Medulla oblongata (tissue), 1 donor: ENCODE measurements at regions not wholly inside any gene's neighbourhood (a gene's known extent, or its start where the extent isn't known, plus 50 kb on each side); places are given as distances from the start of the nearest gene placed in this dataset.
"Not testable (repeated sequence)": the region's sequence is repeated elsewhere in the genome, so short reads cannot be mapped to it uniquely, and the experiment has no call there.

Experiments used
- DNase-seq: peaks from one replicate; pipeline ENCODE4 v3.0.0-alpha.2; 2015; ENCODE audit errors: extremely low spot score

DNA sequence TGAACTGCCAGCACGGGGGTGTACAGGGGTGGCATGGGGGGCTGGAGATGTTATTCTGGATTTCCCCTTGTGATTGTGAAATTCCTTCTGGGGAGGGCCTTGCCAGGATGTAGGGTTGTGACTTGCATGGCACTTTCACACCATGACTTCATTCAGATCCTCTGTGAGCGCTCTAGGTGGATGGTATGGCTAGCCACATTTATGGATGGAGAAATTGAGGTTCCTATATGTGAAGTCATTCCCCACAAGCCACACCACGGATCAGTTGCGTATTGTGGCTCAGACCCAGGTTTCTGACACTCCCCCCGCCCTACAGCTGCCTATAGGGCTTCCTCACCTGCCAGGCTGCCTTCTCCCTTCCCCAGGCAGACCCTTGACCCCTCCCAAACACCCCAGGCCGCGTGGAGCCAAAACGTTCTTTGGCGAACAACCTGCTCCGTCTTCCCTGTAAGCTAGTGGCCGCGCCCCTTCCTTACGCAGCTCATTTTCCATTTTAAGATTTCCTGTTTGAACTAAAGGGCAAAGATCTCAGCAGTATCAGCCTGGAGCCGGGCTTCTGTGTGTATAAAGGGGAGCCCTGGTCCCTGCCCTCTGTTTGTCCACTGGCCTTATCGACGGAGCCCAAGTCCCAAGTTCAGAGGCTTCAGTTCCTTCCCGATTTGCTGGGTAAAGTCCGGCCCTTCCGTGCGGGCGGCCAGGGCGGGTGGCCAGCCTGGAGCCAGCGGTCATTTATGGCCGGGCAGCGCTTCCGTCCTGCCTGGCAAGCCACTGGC lies 97.8 kb upstream of the KLF4 start:
- DNase-seq, result no peak

- no peak for DNase-seq
Measured at GRCh38 chr9:107586493-107586892, 96.9 kb upstream of the KLF4 start.

GRCh38 chr9:107585465-107585864 lies 95.9 kb upstream of the KLF4 start:
- DNase-seq, result no peak

- no peak for DNase-seq
Measured at GRCh38 chr9:107584944-107585343, 95.4 kb upstream of the KLF4 start.

DNA sequence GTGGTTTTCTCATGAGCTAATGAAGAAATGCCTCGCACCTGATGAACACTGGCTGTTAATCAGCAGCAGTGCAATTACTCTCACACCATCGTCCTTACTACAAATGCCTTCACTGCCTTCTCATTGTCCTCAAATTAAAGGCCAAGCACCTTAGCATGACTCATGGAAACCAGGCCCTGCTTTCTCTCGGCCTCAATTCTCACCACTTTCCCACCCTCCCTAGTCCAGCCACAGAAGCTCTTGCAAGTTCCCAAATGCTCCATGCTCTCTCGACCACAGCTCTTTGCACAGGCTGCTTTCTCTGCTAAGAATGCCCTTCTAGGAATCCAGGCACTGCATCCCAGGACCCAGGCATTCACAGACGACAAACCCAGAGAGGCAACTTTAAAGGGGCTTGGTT lies 94.6 kb upstream of the KLF4 start:
- no peak for DNase-seq

GRCh38 chr9:107577140-107577776 lies 87.7 kb upstream of the KLF4 start:
- DNase-seq, result no peak

DNA sequence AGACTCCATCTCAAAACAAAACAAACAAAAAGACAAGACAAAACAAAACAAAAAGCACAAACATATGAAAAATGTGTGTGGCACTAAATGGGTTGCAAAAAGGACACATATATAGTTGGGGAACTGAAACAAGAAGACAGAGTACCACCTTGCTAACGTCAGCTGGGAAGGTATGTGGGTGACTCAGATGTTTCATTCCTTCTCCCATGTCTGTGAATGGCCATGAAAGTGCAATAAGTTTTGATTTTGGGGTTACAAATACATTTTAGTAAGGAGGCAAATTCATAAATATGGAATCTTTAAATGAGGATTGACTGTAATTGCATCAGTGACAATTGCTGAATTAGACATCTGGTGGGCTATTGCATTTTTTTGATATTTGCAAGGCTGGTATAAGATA lies 81.6 kb upstream of the KLF4 start:
- DNase-seq, result no peak

DNA sequence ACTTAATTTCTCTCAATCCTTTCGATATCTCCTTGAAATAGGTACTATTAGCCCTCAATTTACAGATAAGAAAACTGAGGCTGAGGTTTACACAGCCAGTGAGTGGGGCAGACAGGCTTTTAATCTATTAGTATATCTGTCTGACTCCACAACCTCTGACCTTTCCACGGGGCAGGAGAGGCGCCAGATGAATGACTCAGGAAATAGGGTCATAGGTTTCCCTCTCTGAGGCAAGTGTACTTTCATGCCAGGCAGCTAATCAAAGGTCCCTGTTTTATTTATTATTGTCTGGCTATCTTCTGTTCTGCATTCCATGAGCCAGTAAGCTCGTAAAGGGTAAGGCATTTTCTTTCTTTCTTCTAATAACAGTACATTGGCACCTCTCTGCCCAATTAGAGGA lies 79.6 kb upstream of the KLF4 start:
- DNase-seq, result no peak

- DNase-seq, result not testable (repeated sequence)
Measured at GRCh38 chr9:107568406-107568805, 78.8 kb upstream of the KLF4 start.

DNA sequence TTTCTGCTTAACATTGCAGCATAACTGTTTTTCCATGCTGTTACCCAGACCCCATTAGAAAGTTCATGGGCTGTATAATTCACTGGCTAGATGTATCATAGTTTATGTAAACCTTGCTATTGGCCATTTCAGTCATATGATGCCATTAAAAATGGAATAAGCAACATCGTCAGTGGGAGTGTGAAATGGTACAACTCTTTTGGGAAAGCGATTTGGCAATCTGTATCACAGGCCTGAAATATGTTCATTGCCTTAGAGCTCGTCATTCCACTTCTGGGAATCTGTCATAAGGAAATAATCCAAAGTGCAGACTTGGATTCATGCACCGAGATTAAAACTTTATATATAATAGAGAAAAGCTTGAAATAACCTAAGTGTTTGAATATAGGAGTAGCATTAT lies 77.9 kb upstream of the KLF4 start:
- no peak for DNase-seq

GRCh38 chr9:107566611-107567061 lies 77.1 kb upstream of the KLF4 start:
- no peak for DNase-seq

DNA sequence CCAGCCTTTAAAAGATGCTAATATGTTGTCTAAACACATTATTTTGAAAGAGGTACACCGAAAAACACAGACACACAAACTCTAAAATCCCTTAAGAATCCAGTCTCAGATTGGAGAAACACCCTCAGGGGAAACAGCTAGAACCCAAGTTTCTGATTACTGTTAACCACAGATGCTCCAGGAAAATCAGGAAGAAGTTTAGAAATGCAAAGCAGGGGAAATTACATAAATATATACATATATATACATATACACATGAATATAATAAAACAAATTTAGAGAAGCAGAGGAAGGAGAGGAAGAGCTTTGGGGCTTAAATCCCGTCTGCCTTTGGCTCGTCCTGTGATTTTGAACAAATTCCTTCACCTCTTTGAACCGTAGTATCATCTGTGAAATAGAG lies 73.2 kb upstream of the KLF4 start:
- no peak for DNase-seq

- no peak for DNase-seq
Measured at GRCh38 chr9:107559494-107560086, 70.0 kb upstream of the KLF4 start.

- no peak for DNase-seq
Measured at GRCh38 chr9:107557236-107557990, 67.8 kb upstream of the KLF4 start.

DNA sequence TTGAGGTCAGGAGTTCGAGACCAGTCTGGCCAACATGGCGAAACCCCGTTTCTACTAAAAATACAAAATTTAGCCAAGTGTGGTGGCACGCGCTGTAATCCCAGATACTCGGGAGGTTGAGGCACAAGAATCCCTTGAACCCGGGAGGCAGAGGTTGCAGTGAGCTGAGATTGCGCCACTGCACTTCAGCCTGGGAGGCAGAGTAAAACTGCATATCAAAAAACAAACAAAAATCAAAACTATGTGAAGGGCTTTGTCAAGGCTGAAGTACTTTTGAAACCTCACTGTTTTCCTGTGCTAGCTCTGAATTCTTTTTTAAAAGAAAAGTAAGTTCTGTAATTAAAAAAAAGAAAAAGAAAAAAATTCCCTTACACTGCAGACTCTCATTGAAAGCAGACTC lies 65.1 kb upstream of the KLF4 start:
- DNase-seq, result no peak

- peak; percentile 35 for DNase-seq
Measured at GRCh38 chr9:107548298-107549142, 59.0 kb upstream of the KLF4 start.

DNA sequence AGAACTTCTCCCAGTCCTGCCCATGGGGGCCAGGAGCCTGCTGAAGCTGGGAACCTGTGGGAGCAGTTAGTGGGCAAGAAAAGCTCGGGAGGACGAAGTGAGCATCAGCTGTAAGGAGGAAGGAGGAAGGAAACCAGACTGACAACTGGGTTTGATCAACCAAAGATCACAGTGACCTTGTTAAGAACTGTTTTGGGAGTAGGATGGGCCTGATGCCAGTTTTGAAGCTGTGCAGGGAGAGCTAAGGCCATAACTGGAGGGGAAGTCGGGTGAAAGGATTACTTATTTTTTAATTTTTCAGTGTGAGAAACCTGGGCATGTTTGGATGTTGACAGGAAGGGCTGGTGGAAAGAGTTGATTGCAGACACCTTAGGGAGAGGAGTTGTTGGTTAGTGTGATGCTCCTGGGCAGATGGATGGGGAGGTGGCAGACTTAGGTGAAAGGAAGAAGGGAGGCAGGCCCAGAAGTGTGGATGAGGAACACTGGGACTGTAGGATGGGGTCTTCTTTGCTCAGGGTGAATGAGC lies 58.3 kb upstream of the KLF4 start:
- no peak for DNase-seq

- DNase-seq, result no peak
Measured at GRCh38 chr9:107547303-107547702, 57.7 kb upstream of the KLF4 start.

DNA sequence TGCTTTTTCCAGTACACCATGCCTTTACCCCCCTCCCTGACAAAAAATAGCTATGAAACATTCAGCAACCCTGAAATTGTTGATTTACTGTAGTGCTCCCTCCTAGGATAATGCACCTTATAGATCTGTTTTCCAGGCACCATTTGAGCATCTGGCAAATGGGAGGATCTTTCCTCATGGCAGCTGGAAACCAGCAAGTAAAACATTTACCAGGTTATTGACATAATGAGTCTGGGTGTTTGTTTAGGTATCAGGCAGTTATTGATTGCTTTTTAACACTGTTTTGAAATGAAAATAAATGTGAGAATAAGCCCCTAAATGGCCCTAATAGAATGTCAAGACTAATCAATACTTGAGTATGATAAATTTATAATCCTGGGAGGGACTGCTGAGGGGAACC lies 57.3 kb upstream of the KLF4 start:
- DNase-seq, result no peak

DNA sequence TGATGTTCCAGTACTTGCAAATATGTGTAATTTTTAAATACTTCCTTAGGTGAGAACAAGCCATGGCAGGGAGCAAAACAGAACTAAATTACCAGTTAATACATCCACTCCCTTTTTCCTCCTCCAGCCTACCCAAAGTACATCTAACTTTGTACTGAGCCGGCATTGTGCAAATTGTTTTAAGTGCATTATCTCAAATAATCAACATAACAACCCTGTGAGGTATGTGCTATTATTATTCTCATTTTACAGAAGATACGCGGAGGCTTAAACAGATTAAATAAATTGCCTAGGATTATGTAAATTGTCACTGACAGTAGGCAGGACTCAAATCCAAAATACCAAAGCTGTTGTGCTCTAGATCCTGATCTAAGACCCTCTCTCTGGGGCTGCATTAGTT lies 55.5 kb upstream of the KLF4 start:
- no peak for DNase-seq
